ENCODE measurements at regions not wholly inside any gene's neighbourhood (a gene's known extent, or its start where the extent isn't known, plus 50 kb on each side); places are given as distances from the start of the nearest gene placed in this dataset.
"Not testable (repeated sequence)": the region's sequence is repeated elsewhere in the genome, so short reads cannot be mapped to it uniquely, and the experiment has no call there.

GRCh38 chr18:57953883-57954282 lies 90.1 kb upstream of the NEDD4L start:
- DNase-seq (ENCODE audit: low read depth): no peak

- DNase-seq (ENCODE audit: low read depth): no peak
Observed at GRCh38 chr18:57951999-57952774, 91.8 kb upstream of the NEDD4L start.

- no peak for DNase-seq (ENCODE audit: low read depth)
Observed at GRCh38 chr18:57951117-57951796, 92.8 kb upstream of the NEDD4L start.

GRCh38 chr18:57950542-57950941 lies 93.5 kb upstream of the NEDD4L start:
- no peak for DNase-seq (ENCODE audit: low read depth)

- DNase-seq (ENCODE audit: low read depth): not testable (repeated sequence)
Observed at GRCh38 chr18:57949335-57949734, 94.7 kb upstream of the NEDD4L start.

- no peak for DNase-seq (ENCODE audit: low read depth)
Observed at GRCh38 chr18:57947117-57947516, 96.9 kb upstream of the NEDD4L start.

- no peak for DNase-seq (ENCODE audit: low read depth)
Observed at GRCh38 chr18:57943723-57944122, 100.3 kb upstream of the NEDD4L start.

- DNase-seq (ENCODE audit: low read depth): no peak
Observed at GRCh38 chr18:57942493-57942892, 101.5 kb upstream of the NEDD4L start.

GRCh38 chr18:57941841-57942489 lies 102.1 kb upstream of the NEDD4L start:
- no peak for DNase-seq (ENCODE audit: low read depth)

GRCh38 chr18:57940166-57940660 lies 103.8 kb upstream of the NEDD4L start:
- no peak for DNase-seq (ENCODE audit: low read depth)

- not testable (repeated sequence) for DNase-seq (ENCODE audit: low read depth)
Observed at GRCh38 chr18:57934375-57934774, 109.7 kb upstream of the NEDD4L start.

- no peak for DNase-seq (ENCODE audit: low read depth)
Observed at GRCh38 chr18:57931038-57931437, 113.0 kb upstream of the NEDD4L start.

GRCh38 chr18:57930476-57930875 lies 113.5 kb upstream of the NEDD4L start:
- no peak for DNase-seq (ENCODE audit: low read depth)

- no peak for DNase-seq (ENCODE audit: low read depth)
Observed at GRCh38 chr18:57929922-57930321, 114.1 kb upstream of the NEDD4L start.

GRCh38 chr18:57928466-57928865 lies 115.6 kb upstream of the NEDD4L start:
- no peak for DNase-seq (ENCODE audit: low read depth)

- no peak for DNase-seq (ENCODE audit: low read depth)
Observed at GRCh38 chr18:57927511-57927910, 116.5 kb upstream of the NEDD4L start.

GRCh38 chr18:57925706-57926105 lies 118.3 kb upstream of the NEDD4L start:
- no peak for DNase-seq (ENCODE audit: low read depth)

GRCh38 chr18:57923611-57924010 lies 120.4 kb upstream of the NEDD4L start:
- DNase-seq (ENCODE audit: low read depth): no peak

- no peak for DNase-seq (ENCODE audit: low read depth)
Observed at GRCh38 chr18:57922885-57923284, 119.8 kb upstream of the ATP8B1 start.

GRCh38 chr18:57921708-57922107 lies 118.6 kb upstream of the ATP8B1 start:
- DNase-seq (ENCODE audit: low read depth): no peak

- no peak for DNase-seq (ENCODE audit: low read depth)
Observed at GRCh38 chr18:57920036-57920435, 116.9 kb upstream of the ATP8B1 start.

- no peak for DNase-seq (ENCODE audit: low read depth)
Observed at GRCh38 chr18:57918601-57919000, 115.5 kb upstream of the ATP8B1 start.

GRCh38 chr18:57916684-57917083 lies 113.6 kb upstream of the ATP8B1 start:
- no peak for DNase-seq (ENCODE audit: low read depth)
